A673 (cell line): ENCODE measurements at regions not wholly inside any gene's neighbourhood (a gene's known extent, or its start where the extent isn't known, plus 50 kb on each side); places are given as distances from the start of the nearest gene placed in this dataset.

Source experiments
- EZH2 ChIP-seq: fragments of 200-600 bp; sonication (generic); IDR thresholded peaks from 2 replicates; pipeline ENCODE4 v1.6.1; 2017; ENCODE audit warnings: borderline replicate concordance, low read depth, mild to moderate bottlenecking, mixed read lengths, antibody characterized with exemption, low read length; ENCODE audit not compliant: poor library complexity, severe bottlenecking
- TF ChIP-seq, protein P1 (sequence below): fragments of 300-800, 200-600 bp; sonication (generic); conservative IDR thresholded peaks from 2 replicates; pipeline ENCODE4 v1.5.1; 2017; ENCODE audit warnings: low read depth, mild to moderate bottlenecking, antibody characterized with exemption, low read length, moderate library complexity, mixed read lengths

DNA sequence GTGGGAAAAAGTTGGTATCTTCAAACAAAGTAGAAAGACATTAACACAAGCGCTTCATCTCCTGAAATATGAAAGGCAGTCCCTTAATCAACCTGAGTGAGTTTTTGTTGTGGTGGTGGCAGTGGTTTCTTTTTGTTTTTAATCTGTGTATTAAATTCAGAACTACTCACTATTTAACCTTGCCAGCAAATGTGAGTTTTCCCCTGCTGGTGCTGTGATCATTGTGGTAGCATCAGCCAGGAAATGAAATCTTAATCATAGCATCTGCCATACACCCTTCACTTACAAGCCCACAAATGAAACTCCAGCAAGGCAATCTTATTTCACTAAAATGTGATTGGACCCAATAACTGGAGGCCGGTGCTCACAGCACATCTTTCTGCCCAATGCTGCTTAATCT is 229.7 kb downstream of the SHOX2 start:
- TF ChIP-seq, protein P1, sequence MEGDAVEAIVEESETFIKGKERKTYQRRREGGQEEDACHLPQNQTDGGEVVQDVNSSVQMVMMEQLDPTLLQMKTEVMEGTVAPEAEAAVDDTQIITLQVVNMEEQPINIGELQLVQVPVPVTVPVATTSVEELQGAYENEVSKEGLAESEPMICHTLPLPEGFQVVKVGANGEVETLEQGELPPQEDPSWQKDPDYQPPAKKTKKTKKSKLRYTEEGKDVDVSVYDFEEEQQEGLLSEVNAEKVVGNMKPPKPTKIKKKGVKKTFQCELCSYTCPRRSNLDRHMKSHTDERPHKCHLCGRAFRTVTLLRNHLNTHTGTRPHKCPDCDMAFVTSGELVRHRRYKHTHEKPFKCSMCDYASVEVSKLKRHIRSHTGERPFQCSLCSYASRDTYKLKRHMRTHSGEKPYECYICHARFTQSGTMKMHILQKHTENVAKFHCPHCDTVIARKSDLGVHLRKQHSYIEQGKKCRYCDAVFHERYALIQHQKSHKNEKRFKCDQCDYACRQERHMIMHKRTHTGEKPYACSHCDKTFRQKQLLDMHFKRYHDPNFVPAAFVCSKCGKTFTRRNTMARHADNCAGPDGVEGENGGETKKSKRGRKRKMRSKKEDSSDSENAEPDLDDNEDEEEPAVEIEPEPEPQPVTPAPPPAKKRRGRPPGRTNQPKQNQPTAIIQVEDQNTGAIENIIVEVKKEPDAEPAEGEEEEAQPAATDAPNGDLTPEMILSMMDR = no peak
- TF ChIP-seq EZH2 = no peak
